GM23338 (cell line): ENCODE measurements at regions not wholly inside any gene's neighbourhood (a gene's known extent, or its start where the extent isn't known, plus 50 kb on each side); places are given as distances from the start of the nearest gene placed in this dataset.

ENCODE experiments used
- CREB1 ChIP-seq: fragments of 250-450 bp; sonication (Bioruptor Pico); IDR thresholded peaks from 2 replicates; pipeline ENCODE4 v1.5.0; 2020; ENCODE audit warnings: low read depth, mild to moderate bottlenecking, moderate library complexity
- CTCF ChIP-seq, 2 experiments: fragments of 200-600 bp in 1 of 2; sonication (generic) in 1 of 2; conservative IDR thresholded peaks; 2 replicates each; pipeline versions ENCODE4 v1.5.1 to v1.6.1; 2016 to 2017; ENCODE audit warnings: antibody characterized with exemption in 2 of 2, low read depth in 2 of 2, mild to moderate bottlenecking in 2 of 2, moderate library complexity in 1 of 2
- EZH2 ChIP-seq: fragments of 200-600 bp; sonication (generic); IDR thresholded peaks from one replicate; pipeline ENCODE4 v1.8.0; 2017; ENCODE audit warnings: antibody characterized with exemption, mild to moderate bottlenecking, low read depth; ENCODE audit not compliant: unreplicated experiment
- EZH2phosphoT487 ChIP-seq: fragments of 200-600 bp; sonication (generic); IDR thresholded peaks from one replicate; pipeline ENCODE4 v1.8.1; 2018; ENCODE audit warnings: antibody characterized with exemption; ENCODE audit not compliant: unreplicated experiment
- POLR2AphosphoS5 ChIP-seq: IDR thresholded peaks from 2 replicates; pipeline ENCODE4 v1.6.1; 2016; ENCODE audit warnings: antibody characterized with exemption, low read depth
- REST ChIP-seq: IDR thresholded peaks from one replicate; pipeline ENCODE4 v1.6.1; 2018; ENCODE audit warnings: antibody characterized with exemption; ENCODE audit not compliant: unreplicated experiment
- ZNF114 ChIP-seq: fragments of 250-450 bp; sonication (Bioruptor Pico); IDR thresholded peaks from 2 replicates; pipeline ENCODE4 v1.5.0; 2020; ENCODE audit warnings: mild to moderate bottlenecking, moderate library complexity
- ZNF331 ChIP-seq: fragments of 250-450 bp; sonication (Bioruptor Pico); IDR thresholded peaks from 2 replicates; pipeline ENCODE4 v1.5.0; 2020; ENCODE audit warnings: low read depth, mild to moderate bottlenecking, moderate library complexity

GRCh38 chr4:141447761-141448160 is 188.6 kb upstream of the IL15 start:
- TF ChIP-seq CTCF (conservative IDR thresholded peaks at IDR 0.05; ENCODE audit: low read depth in 2 of 2) (no peak), ZNF331 (CRISPR knock-in tag) (no peak), REST (no peak), EZH2phosphoT487 (no peak), EZH2 (no peak), POLR2AphosphoS5 (no peak), CREB1 (no peak), ZNF114 (no peak)
